ENCODE measurements at regions not wholly inside any gene's neighbourhood (a gene's known extent, or its start where the extent isn't known, plus 50 kb on each side); places are given as distances from the start of the nearest gene placed in this dataset.
A peak's percentile ranks its signal among the peaks of the same experiment; 100 is the strongest.

GRCh38 chr14:38430522-38430921, 174.6 kb upstream of the CLEC14A start:
- Mint-ChIP-seq H3K4me1 (ENCODE audit: low read depth) (peaks cover 20% of the 10 kb centered on the region), H3K4me3 (no peak overlapping the region), H3K9me3 (no peaks in the 10 kb centered on the region), H3K27me3 (ENCODE audit: insufficient read depth) (0 out of 2 replicates have a peak, but pooled peaks cover 2% of the 10 kb centered on the region), H3K27ac (no peak overlapping the region), H3K36me3 (ENCODE audit: low read depth) (no peaks in the 10 kb centered on the region)
- no peak for TF ChIP-seq CTCF (IDR thresholded peaks at IDR 0.05)
- DNase-seq, result no peak

DNA sequence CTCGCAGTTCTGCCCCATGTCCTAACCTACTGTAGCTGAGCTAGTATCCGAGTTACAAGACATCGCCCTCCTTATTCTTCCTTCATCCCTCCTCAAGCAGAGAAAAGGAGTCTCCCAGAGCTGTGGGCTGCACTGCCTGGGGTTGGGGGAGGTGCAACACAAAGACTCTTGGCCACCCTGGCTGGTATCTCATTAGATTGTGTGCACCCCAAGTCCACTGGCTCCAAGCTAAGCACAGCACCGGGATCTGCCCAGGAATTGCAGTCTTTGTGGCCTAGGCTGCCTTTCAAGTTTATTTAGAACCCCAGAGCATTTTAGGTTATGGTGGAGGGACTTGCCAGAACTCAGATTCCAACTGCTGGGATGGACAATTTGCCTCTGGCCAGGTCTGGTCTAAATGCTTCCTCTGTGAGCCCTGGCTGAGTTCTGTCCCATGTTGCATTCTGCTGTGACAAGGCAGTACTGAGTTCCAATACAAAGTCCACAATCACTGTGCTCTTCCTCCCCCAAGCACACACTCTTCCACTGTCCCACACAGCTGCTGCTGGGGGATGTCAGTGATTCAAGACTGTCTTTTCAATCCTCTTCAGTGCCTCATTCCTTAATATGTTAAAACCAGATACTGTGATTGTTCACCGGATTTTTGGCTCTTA, 169.6 kb upstream of the CLEC14A start:
- peaks cover 26% of the 10 kb centered on the region for H3K36me3 Mint-ChIP-seq (ENCODE audit: low read depth)
- peaks cover 20% of the 10 kb centered on the region for H3K4me1 Mint-ChIP-seq (ENCODE audit: low read depth)
- no peak overlapping the region for H3K27ac Mint-ChIP-seq
- no peak for TF ChIP-seq CTCF (IDR thresholded peaks at IDR 0.05)
- peaks cover 23% of the 10 kb centered on the region for H3K9me3 Mint-ChIP-seq
- H3K27me3 Mint-ChIP-seq (ENCODE audit: insufficient read depth), result 0 out of 2 replicates have a peak, but pooled peaks cover 2% of the 10 kb centered on the region
- no peak for DNase-seq
- no peak overlapping the region for H3K4me3 Mint-ChIP-seq

GRCh38 chr14:38420048-38420447, 164.2 kb upstream of the CLEC14A start:
- Mint-ChIP-seq H3K9me3 (peaks cover 23% of the 10 kb centered on the region), H3K4me1 (ENCODE audit: low read depth) (peaks cover 27% of the 10 kb centered on the region), H3K27ac (peak overlapping the region; percentile 34), H3K36me3 (ENCODE audit: low read depth) (peaks cover 34% of the 10 kb centered on the region), H3K4me3 (peak overlapping the region; percentile 28), H3K27me3 (ENCODE audit: insufficient read depth) (no peaks in the 10 kb centered on the region)
- no peak for TF ChIP-seq CTCF (IDR thresholded peaks at IDR 0.05)
- DNase-seq, result peak; percentile 33

DNA sequence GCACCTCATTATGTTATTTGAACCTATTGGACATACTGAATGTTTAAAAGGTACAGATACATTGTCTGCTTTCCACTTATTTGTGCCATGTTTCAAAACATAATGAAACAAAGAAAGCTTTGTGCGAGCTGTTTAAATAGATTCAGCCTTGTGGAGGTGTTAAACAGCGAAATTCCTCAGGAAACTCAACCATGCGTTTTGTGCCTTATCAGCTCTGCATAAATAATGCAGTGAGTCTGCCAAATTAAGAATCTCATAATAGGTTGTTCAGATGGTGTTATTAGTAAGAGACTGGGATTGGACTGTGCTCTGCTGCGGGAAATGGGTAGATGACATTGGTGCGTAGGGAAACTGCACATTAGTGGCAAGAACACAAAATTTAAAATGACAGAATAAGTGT, 163.7 kb upstream of the CLEC14A start:
- no peak for TF ChIP-seq CTCF (IDR thresholded peaks at IDR 0.05)
- Mint-ChIP-seq H3K36me3 (ENCODE audit: low read depth) (peaks cover 30% of the 10 kb centered on the region), H3K9me3 (peaks cover 19% of the 10 kb centered on the region), H3K27me3 (ENCODE audit: insufficient read depth) (no peaks in the 10 kb centered on the region), H3K27ac (peak overlapping the region; percentile 34), H3K4me3 (peak overlapping the region; percentile 28; the same call in 1 of the 2 replicates), H3K4me1 (ENCODE audit: low read depth) (peaks cover 27% of the 10 kb centered on the region)
- no peak for DNase-seq

- TF ChIP-seq CTCF (IDR thresholded peaks at IDR 0.05), result no peak
Observed at GRCh38 chr14:38412654-38413053, 156.8 kb upstream of the CLEC14A start.

More at GRCh38 chr14:38412654-38413053, 156.8 kb upstream of the CLEC14A start:
- H3K9me3 Mint-ChIP-seq, result no peaks in the 10 kb centered on the region
- DNase-seq, result no peak
- no peaks in the 10 kb centered on the region for H3K27me3 Mint-ChIP-seq (ENCODE audit: insufficient read depth)
- H3K4me3 Mint-ChIP-seq, result no peak overlapping the region
- H3K4me1 Mint-ChIP-seq (ENCODE audit: low read depth), result peaks cover 49% of the 10 kb centered on the region
- no peak overlapping the region for H3K27ac Mint-ChIP-seq
- H3K36me3 Mint-ChIP-seq (ENCODE audit: low read depth), result peaks cover 8% of the 10 kb centered on the region

Data from HFFc6 (cell line).